ENCODE measurements at regions not wholly inside any gene's neighbourhood (a gene's known extent, or its start where the extent isn't known, plus 50 kb on each side); places are given as distances from the start of the nearest gene placed in this dataset.

DNA sequence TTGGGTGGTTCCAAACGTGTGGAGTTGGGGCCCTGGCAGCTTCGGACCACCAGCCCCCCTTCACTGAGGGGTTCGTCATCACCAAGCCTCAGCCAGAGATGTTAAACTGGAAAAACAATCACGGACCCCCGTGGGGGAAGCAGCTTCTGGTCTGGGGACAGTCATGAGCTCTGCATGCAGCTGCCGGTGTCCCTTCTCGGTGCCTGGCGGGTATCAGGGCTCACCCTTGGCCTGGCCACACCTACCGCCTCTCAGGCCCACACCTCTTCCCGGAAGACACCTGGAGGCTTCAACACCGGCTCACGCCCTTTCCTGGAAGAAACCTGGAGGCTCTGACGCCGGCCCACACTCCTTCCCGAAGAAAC lies 77.8 kb upstream of the BHLHE23 start:
- TF ChIP-seq, protein P1, sequence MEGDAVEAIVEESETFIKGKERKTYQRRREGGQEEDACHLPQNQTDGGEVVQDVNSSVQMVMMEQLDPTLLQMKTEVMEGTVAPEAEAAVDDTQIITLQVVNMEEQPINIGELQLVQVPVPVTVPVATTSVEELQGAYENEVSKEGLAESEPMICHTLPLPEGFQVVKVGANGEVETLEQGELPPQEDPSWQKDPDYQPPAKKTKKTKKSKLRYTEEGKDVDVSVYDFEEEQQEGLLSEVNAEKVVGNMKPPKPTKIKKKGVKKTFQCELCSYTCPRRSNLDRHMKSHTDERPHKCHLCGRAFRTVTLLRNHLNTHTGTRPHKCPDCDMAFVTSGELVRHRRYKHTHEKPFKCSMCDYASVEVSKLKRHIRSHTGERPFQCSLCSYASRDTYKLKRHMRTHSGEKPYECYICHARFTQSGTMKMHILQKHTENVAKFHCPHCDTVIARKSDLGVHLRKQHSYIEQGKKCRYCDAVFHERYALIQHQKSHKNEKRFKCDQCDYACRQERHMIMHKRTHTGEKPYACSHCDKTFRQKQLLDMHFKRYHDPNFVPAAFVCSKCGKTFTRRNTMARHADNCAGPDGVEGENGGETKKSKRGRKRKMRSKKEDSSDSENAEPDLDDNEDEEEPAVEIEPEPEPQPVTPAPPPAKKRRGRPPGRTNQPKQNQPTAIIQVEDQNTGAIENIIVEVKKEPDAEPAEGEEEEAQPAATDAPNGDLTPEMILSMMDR (conservative IDR thresholded peaks at IDR 0.05): no peak
- TF ChIP-seq ZFX (IDR thresholded peaks at IDR 0.05): no peak

DNA sequence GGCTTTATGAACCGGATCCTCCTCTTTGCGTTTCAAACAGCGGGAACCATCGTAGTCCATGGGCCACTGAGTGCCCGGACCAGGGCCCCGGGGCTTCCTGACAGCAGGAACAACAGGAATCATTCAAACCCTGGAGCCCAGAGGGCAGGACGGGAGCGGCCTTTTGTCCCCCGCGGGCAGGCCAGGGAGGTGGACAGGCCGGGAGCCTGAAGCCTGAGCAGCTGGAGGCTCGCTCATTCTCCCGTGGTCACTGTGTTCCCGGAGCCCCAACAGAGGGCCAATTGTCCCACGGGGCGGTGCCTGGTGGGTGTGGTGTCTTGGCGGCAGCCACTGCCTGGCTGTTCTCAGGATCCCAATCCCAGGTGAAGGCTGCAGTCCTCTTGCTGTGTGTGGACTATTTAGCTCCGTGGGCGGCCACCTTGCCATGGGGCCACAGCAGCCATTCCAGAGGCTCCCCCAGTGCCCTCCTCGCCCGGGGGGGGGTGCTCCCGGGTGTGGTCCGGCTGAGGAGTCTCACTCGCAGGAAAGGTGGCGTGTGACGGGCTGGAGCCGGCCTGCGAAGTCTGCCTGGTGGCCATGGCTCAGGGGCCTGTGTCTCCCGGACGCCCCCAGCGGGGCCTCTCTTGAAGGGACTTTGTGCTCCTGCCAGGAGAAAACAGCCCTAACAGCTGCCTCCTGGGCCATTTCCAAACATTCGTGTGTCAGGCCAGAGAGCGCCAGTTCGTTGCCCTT lies 77.2 kb upstream of the BHLHE23 start:
- no peak for TF ChIP-seq ZFX (IDR thresholded peaks at IDR 0.05)
- TF ChIP-seq, protein P1 (conservative IDR thresholded peaks at IDR 0.05): no peak

More for the DNA sequence above, 77.8 kb upstream of the BHLHE23 start:
- H3K27ac ChIP-seq: no peak overlapping the region

GRCh38 chr20:63082939-63083735 lies 76.4 kb upstream of the BHLHE23 start:
- no peak for TF ChIP-seq ZFX (IDR thresholded peaks at IDR 0.05)
- TF ChIP-seq, protein P1 (conservative IDR thresholded peaks at IDR 0.05): no peak

More for the DNA sequence above, 77.2 kb upstream of the BHLHE23 start:
- no peak overlapping the region for H3K27ac ChIP-seq

DNA sequence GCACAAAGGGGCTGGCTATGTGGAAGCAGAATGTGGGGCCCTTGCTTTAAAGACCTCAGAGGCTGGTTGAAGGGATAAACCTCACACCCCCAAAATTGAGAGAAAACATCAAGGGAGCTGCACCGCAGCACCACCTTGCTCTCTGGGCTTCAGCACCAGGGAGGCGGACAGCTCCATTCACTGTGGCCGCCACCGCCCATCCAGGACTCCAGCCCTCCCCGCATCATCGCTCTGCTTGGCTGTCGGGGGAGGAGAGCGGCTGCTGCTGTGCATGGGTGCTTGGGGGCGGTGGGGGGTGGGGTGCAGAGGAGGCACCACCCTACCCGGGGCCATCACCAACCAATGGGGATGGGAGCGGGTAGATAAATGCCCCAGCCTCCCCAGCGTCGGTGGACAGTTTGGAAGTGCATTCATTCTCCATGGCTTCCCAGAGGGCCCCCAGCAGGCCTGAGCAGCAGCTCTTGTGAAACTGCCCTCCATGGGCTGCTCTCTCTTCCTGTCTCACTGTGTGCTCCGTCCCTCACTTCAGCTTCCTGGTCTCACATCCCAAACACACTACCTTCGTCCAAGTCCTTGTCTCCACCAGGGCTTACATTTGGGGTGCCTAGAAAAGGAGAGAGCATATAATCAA lies 75.7 kb upstream of the BHLHE23 start:
- TF ChIP-seq, protein P1 (conservative IDR thresholded peaks at IDR 0.05): no peak
- no peak for TF ChIP-seq ZFX (IDR thresholded peaks at IDR 0.05)
- H3K27ac ChIP-seq: no peak overlapping the region

More at GRCh38 chr20:63082939-63083735, 76.4 kb upstream of the BHLHE23 start:
- H3K27ac ChIP-seq: no peak overlapping the region

GRCh38 chr20:63081831-63082230 lies 75.1 kb upstream of the BHLHE23 start:
- TF ChIP-seq, protein P1 (conservative IDR thresholded peaks at IDR 0.05): no peak
- TF ChIP-seq ZFX (IDR thresholded peaks at IDR 0.05): no peak

GRCh38 chr20:63081351-63081750 lies 74.6 kb upstream of the BHLHE23 start:
- TF ChIP-seq, protein P1 (conservative IDR thresholded peaks at IDR 0.05): no peak
- no peak for TF ChIP-seq ZFX (IDR thresholded peaks at IDR 0.05)

More at GRCh38 chr20:63081831-63082230, 75.1 kb upstream of the BHLHE23 start:
- H3K27ac ChIP-seq: no peak overlapping the region

More at GRCh38 chr20:63081351-63081750, 74.6 kb upstream of the BHLHE23 start:
- no peak overlapping the region for H3K27ac ChIP-seq

Data from C4-2B (cell line).